COLO829 (cell line): ENCODE measurements at regions not wholly inside any gene's neighbourhood (a gene's known extent, or its start where the extent isn't known, plus 50 kb on each side); places are given as distances from the start of the nearest gene placed in this dataset.

Experiments
- DNase-seq: peaks from one replicate; pipeline ENCODE4 v3.0.0; 2012; ENCODE audit warnings: low spot score

DNA sequence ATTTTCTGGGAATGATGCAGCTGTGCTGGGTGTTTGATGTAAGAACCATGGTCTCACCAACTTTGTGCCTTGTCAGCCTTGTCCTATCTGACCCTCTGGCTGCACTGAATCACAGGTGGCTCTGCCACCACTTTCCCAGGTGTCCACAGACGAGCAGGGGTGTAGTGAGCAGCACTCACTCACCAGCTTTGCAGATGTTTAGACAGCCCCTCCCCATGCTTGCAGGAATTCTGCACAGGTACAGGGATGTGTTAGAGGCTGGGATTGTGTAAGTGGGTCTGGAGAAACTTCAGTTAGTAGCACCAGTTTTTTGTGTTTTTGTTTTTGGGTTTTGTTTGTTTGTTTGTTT is 88.2 kb upstream of the NAA20 start:
- DNase-seq = no peak

DNA sequence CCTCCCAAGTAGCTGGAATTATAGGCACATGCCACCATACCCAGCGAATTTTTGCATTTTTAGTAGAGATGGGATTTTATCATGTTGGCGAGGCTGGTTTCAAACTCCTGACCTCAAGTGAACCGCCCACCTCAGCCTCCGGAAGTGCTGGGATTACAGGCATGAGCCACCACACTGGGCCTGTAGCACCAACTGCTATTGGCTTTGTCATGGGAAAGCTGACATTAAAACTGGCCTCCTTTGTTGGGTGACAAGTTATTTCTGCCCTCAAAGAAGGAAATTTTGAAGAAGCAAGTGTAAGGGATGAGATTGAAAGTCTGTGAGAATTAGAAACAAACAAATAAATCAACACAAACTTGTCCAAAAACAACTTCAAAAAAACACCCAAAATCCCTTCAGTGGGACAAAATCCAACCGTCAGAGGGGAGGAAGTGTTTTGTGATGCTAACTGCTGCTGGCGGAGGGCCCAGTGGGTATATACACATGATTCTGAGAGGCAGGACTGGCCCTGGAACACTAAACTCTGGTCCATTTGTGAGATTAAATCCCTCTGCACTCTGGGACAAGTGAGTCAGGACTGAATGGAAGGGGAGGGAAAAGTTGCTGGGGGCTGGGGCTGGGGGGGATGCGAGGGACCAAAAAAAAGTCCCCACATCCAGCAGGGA is 87.5 kb upstream of the NAA20 start:
- DNase-seq = no peak

- DNase-seq = no peak
Observed at GRCh38 chr20:19930426-19930825, 86.7 kb upstream of the NAA20 start.

GRCh38 chr20:19932170-19932667 is 84.9 kb upstream of the NAA20 start:
- peak; percentile 54 for DNase-seq

GRCh38 chr20:19934792-19935491 is 82.2 kb upstream of the NAA20 start:
- peak; percentile 77 for DNase-seq

DNA sequence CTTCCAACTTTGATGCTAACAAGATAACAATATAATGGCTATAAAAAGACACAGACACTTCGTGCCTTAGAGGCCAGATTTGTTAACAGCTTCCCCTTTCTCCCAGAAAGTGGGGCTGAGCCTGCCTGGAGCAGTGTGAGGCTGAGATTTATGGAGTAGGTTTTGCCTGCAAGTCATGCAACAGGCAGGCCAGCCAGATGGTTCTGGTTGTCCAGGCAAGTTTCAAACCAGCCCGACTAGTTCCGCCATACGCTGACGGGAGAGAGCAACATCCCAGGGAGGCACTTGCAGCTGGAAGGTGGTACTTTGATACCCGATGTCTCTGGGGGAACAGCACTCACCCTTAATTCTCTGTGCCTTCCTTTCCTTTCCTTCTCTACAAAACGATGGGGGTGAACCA is 81.3 kb upstream of the NAA20 start:
- DNase-seq = no peak

GRCh38 chr20:19936466-19937200 is 80.5 kb upstream of the NAA20 start:
- DNase-seq = no peak

DNA sequence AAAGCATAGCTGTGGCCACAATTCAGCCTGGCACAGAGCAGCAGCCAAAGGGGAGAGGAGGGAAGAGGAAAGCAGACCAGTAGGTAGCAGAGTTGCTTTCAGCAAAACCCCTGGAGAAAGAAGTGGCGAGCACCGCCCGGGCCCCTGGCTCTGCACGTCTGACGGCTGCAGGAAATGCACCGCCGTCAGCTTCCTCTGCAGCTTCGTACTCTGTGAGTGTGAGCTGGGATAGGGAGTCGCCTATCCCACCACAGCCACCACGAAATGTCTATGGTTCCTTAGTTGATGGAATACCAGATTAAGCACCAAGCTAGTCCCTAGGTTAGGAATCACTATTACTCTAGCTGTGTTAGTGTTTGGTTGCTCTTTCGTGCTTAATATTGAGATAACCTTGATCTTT is 79.9 kb upstream of the NAA20 start:
- no peak for DNase-seq

DNA sequence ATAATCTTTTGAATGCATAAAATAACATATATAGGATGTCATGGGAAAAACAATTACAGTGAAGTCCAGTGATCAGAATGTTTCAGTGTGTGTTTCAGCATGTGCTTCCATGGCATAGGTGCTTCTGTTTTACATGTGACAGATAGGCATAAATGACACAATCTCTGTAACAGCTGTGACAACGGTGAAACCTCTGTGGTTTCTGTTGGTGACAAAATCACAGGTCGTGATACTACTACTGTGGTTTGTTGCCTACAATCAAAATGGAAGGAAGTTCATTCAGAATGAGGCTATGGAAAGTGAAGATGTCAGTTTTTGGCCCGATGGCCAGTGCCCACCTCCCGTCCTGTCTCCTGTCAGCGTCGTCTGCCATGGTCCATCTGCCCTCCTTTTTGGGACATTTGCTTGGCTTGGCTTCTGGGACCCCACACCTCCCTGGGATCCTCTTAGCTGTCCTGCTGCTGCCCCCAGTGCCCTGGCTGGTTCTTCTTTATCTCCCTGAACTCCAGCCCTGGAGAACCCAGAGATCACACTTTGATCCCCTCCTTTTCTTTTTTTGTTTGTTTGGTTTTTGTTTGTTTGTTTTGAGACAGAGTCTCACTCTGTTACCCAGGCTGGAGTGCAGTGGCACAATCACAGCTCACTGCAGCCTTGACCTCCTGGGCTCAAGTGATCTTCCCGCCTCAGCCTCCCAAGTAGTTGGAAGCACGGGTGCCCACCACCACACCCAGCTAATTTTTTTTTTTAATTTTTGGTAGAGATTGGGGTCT is 79.3 kb upstream of the NAA20 start:
- DNase-seq = no peak

GRCh38 chr20:19938421-19939090 is 78.6 kb upstream of the NAA20 start:
- DNase-seq = no peak

- no peak for DNase-seq
Observed at GRCh38 chr20:19940988-19941460, 76.1 kb upstream of the NAA20 start.

- DNase-seq = no peak
Observed at GRCh38 chr20:19942611-19943010, 74.6 kb upstream of the NAA20 start.

DNA sequence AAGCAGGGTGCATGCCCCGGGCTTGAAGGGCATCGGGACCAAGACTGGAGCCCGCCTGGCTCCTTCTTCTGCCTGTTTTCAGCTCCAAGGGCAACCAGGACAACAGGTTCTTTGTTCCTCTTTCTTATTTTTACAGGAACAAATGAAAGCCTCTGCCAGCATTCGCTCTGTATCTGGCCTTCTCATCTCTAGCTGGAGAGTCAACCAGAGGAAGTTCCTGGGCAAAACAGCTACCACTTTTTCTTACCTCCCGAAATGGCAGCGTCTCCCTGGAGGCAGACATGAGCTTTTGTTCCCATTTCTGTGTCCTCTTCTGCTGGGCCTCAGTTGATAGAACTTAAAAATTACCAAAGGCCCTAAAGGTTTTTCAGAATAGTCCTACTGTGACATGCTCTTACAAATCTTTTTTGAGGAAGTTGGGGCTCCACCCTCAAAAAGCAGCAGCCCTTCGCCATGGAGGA is 74.1 kb upstream of the NAA20 start:
- DNase-seq = peak; percentile 89

- no peak for DNase-seq
Observed at GRCh38 chr20:19944772-19945459, 72.2 kb upstream of the NAA20 start.

DNA sequence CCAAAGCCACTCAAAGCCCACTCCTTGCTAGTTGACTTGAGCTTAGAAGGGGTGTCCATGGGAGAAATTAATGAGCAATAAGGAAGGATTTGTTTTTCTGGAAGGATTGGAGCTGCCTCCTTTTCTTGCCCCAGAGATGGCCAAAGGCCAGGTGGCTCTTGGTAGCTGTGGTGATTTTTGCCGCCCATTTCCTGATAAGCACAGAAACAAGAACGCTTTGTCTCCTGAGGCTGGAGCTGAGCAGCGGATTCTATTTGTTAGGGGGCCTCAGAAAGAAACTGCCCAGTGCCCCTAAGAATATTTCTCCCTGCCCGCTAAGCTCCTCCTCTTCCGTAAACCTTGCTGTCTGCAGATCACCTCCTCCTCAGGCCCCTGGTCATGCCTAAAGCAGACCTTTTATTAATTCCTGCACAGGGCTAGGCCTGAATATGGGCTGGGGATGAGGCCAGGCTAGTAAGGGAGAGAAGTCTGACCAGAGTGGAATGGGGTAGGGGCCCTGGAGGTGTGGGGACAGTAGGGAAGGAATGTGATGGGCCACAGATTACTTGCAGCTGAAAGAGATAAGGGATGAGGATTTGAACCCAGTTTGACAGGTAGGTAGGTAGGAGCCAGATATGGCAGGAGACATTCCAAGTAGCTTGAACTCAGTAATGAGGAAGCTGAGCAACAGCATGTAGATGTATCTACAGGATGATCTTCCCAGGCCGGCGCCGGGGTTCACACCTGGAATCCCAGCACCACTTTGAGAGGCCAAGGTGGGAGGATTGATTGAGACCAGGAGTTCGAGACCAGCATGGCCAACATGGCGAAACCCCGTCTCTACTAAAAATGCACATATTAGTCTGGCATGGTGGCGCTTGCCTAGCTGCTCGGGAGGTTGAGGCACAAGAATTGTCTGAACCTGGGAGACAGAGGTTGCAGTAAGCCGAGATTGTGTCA is 71.2 kb upstream of the NAA20 start:
- DNase-seq = peak; percentile 21

DNA sequence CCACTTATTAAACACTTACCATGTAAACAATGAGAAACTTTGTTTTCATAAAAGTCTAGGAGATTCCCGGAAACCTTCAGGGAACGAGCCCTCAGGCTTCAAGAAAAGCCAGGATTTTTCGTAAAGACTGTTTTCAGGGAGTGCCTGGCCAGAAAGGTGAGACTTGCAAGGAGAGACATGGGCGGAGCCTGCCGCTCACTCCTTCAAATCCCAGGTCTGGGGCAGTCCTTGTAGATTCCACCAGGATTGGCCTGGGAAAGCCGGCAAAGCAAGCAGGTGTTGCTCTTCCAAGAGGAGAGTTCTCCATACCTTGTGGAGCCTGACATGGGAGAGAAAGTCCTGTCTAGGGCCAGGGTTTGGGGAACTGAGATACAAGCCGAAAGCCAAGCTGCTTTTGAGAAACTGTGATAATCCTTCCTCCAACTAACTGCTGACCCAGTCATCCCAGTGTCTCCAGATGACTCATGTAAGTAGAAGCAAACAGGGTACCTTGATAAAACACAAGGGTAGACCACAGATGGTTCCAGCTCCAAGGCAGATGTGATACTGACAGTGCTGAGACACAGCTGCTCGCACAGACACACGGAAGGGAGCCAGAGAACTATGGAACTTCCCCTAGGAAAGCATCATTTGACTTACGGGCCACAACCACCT is 69.4 kb upstream of the NAA20 start:
- DNase-seq = no peak

- no peak for DNase-seq
Observed at GRCh38 chr20:19949195-19949867, 67.8 kb upstream of the NAA20 start.

GRCh38 chr20:19950042-19950441 is 67.1 kb upstream of the NAA20 start:
- DNase-seq = no peak

DNA sequence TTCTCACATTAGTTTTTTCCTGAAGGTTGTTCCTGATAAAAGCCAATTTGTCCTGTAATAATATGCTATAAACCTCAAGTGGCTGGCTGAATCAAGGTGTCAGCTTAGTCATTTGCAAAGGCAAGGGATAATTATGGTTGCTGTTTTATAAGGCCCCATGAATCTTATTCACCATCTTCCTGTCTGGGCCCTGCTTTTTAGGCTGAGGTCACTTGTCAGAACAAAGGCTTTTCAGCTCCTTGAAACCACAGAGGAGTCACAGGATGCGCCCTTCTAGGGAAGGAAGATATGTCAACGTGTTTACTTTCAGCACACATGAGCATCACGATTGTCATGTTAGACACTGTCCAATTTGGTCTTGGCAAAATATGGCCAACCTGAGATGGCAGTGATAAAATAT is 64.8 kb upstream of the NAA20 start:
- DNase-seq = no peak
